PC-9 (cell line): ENCODE measurements at regions not wholly inside any gene's neighbourhood (a gene's known extent, or its start where the extent isn't known, plus 50 kb on each side); places are given as distances from the start of the nearest gene placed in this dataset.

ENCODE experiments used
- BruUV-seq: library from RNA; stranded (reverse); fragments of 400-500 nt; replicated peaks from 2 replicates; lab custom pipeline; 2021; lab: Mats Ljungman, UMichigan
- CTCF ChIA-PET: fragments of 300-600 bp; sonication (Branson Sonifier 250); formaldehyde crosslinking; loops from one replicate; lab custom pipeline; 2022; ENCODE audit warnings: antibody characterized with exemption; lab: Charles Lee
- POLR2A ChIA-PET: fragments of 300-600 bp; sonication (Branson Sonifier 250); formaldehyde crosslinking; loops from one replicate; lab custom pipeline; 2022; ENCODE audit warnings: antibody characterized with exemption; ENCODE audit not compliant: unreplicated experiment; lab: Charles Lee
- DNase-seq, 2 experiments: peaks; one replicate each; pipeline versions ENCODE4 v3.0.0 to v3.0.0-alpha.2; 2015 to 2022; ENCODE audit warnings: mixed read lengths in 1 of 2
- H2AFZ ChIP-seq: fragments of 200-600 bp; sonication (generic); 2 replicates; pipeline ENCODE4 v1.8.1; 2017; ENCODE audit warnings: antibody characterized with exemption
- H3F3A ChIP-seq: fragments of 200-600 bp; sonication (generic); 2 replicates; pipeline ENCODE4 v1.8.1; 2017; ENCODE audit warnings: antibody characterized with exemption, mild to moderate bottlenecking, low read depth; ENCODE audit not compliant: insufficient read depth
- H3K27ac ChIP-seq: fragments of 200-600 bp; sonication (generic); 2 replicates; pipeline ENCODE4 v1.6.1; 2016; ENCODE audit warnings: mixed run types
- H3K27me3 ChIP-seq: fragments of 200-600 bp; sonication (generic); 2 replicates; pipeline ENCODE4 v1.6.1; 2016; ENCODE audit warnings: low read depth, mixed run types; ENCODE audit not compliant: insufficient read depth
- H3K36me3 ChIP-seq: fragments of 200-600 bp; sonication (generic); 2 replicates; pipeline ENCODE4 v1.6.1; 2016; ENCODE audit warnings: low read depth, mixed run types
- H3K4me1 ChIP-seq: fragments of 200-600 bp; sonication (generic); replicated peaks from 2 replicates; pipeline ENCODE4 v1.6.1; 2016; ENCODE audit warnings: mixed run types; ENCODE audit not compliant: insufficient read depth
- H3K4me2 ChIP-seq: fragments of 200-600 bp; sonication (generic); 2 replicates; pipeline ENCODE4 v1.6.1; 2017; ENCODE audit warnings: mixed run types
- H3K4me3 ChIP-seq: fragments of 200-600 bp; sonication (generic); 2 replicates; pipeline ENCODE4 v1.6.1; 2016; ENCODE audit warnings: mixed run types
- H3K79me2 ChIP-seq: fragments of 200-600 bp; sonication (generic); 2 replicates; pipeline ENCODE4 v1.6.1; 2017; ENCODE audit warnings: low read depth, mixed run types
- H3K9me2 ChIP-seq: fragments of 200-600 bp; sonication (generic); 2 replicates; pipeline ENCODE4 v1.8.1; 2017; ENCODE audit warnings: mild to moderate bottlenecking; ENCODE audit not compliant: insufficient read depth
- H3K9me3 ChIP-seq: fragments of 200-600 bp; sonication (generic); 2 replicates; pipeline ENCODE4 v1.8.1; 2016; ENCODE audit warnings: low read depth; ENCODE audit not compliant: insufficient read depth
- H4K20me1 ChIP-seq: fragments of 200-600 bp; sonication (generic); 2 replicates; pipeline ENCODE4 v1.8.1; 2017; ENCODE audit not compliant: insufficient read depth
- CTCF ChIP-seq: fragments of 200-600 bp; sonication (generic); conservative IDR thresholded peaks from 2 replicates; pipeline ENCODE4 v1.6.1; 2017; ENCODE audit warnings: mixed run types, antibody characterized with exemption, mild to moderate bottlenecking, moderate library complexity
- EZH2 ChIP-seq: fragments of 200-600 bp; sonication (generic); IDR thresholded peaks from 2 replicates; pipeline ENCODE4 v1.8.0; 2017; ENCODE audit warnings: antibody characterized with exemption, low read depth
- intact Hi-C: fragments of 100-400 bp; cut with micrococcal nuclease; formaldehyde crosslinking; loops from one replicate; pipeline ENCODE4 v1.10.0; 2022; ENCODE audit not compliant: unreplicated experiment

- no peak for DNase-seq
- H3K4me1 ChIP-seq = no peaks in the 10 kb centered on the region
- no peak overlapping the region for H2AFZ ChIP-seq
- POLR2A ChIA-PET = no interaction called here
- no peak overlapping the region for H3K4me2 ChIP-seq
- CTCF ChIA-PET = no interaction called here
- H3K9me3 ChIP-seq = no peaks in the 10 kb centered on the region
- TF ChIP-seq CTCF (no peak), EZH2 (no peak)
- intact Hi-C loops = no loop called here
- no peaks in the 10 kb centered on the region for H3K79me2 ChIP-seq
- no peak overlapping the region for H3K4me3 ChIP-seq
- no peaks in the 10 kb centered on the region for H4K20me1 ChIP-seq
- no peaks in the 10 kb centered on the region for H3F3A ChIP-seq
- no peaks in the 10 kb centered on the region for H3K27me3 ChIP-seq
- no peak overlapping the region for H3K27ac ChIP-seq
- H3K9me2 ChIP-seq = no peaks in the 10 kb centered on the region
- BruUV-seq = no TSS peak
- no peaks in the 10 kb centered on the region for H3K36me3 ChIP-seq
These were observed 495.2 kb upstream of the MEIS1 start for GRCh38 chr2:65939687-65940086.

GRCh38 chr2:65937379-65938160 lies 497.4 kb upstream of the MEIS1 start:
- CTCF ChIA-PET = no interaction called here
- H3K4me2 ChIP-seq = no peak overlapping the region
- POLR2A ChIA-PET = no interaction called here
- TF ChIP-seq CTCF (no peak), EZH2 (no peak)
- no peak for DNase-seq
- no peak overlapping the region for H2AFZ ChIP-seq
- intact Hi-C loops = no loop called here
- no peaks in the 10 kb centered on the region for H3F3A ChIP-seq
- H4K20me1 ChIP-seq = no peaks in the 10 kb centered on the region
- no peaks in the 10 kb centered on the region for H3K9me3 ChIP-seq
- no peak overlapping the region for H3K27ac ChIP-seq
- H3K36me3 ChIP-seq = no peaks in the 10 kb centered on the region
- H3K4me3 ChIP-seq = no peak overlapping the region
- H3K4me1 ChIP-seq = no peaks in the 10 kb centered on the region
- no peaks in the 10 kb centered on the region for H3K9me2 ChIP-seq
- no peaks in the 10 kb centered on the region for H3K79me2 ChIP-seq
- BruUV-seq = no TSS peak
- 0 out of 2 replicates have a peak, but pooled peaks cover 2% of the 10 kb centered on the region for H3K27me3 ChIP-seq

DNA sequence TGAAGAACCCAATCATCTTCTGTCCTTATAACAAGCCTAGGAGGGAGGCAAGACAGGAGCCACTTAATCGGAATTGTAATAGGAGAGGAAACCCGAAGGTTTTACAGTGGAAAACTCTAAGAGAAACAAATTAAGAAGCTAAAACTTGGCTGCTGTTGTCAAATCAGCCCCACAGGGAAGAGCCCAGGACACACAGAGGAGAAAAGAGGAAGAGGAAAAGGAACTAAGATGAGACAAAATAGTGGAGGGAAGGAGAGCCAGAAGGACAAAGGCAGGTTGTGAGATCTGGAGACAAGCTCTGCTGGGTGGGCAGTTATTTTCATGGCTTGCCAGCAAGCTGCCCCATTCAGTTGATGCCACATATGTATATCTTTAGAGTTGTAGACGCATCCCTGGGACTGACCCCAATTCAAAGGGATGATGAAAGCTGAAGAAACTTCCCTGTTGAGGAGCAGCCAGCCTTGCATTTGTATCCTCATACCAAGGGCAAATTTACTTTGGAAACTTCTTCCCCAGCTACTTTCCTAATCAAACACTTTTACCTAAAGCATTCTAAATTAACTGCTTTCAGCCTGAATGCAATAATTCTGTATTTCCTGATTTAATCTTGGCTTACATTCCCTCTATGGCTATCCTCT lies 499.8 kb upstream of the MEIS1 start:
- ChIA-PET POLR2A (no interaction called here), CTCF (no interaction called here)
- Histone ChIP-seq H3K4me1 (no peaks in the 10 kb centered on the region), H3K36me3 (no peaks in the 10 kb centered on the region), H3K4me3 (no peak overlapping the region), H3K9me3 (no peaks in the 10 kb centered on the region), H3K4me2 (no peak overlapping the region), H3K9me2 (no peaks in the 10 kb centered on the region), H3F3A (no peaks in the 10 kb centered on the region), H4K20me1 (no peaks in the 10 kb centered on the region), H3K27ac (no peak overlapping the region), H2AFZ (no peak overlapping the region), H3K79me2 (no peaks in the 10 kb centered on the region), H3K27me3 (0 out of 2 replicates have a peak, but pooled peaks cover 4% of the 10 kb centered on the region)
- DNase-seq = no peak
- intact Hi-C loops = no loop called here
- BruUV-seq = no TSS peak
- no peak for TF ChIP-seq EZH2
- TF ChIP-seq CTCF = no peak
